ENCODE measurements at regions not wholly inside any gene's neighbourhood (a gene's known extent, or its start where the extent isn't known, plus 50 kb on each side); places are given as distances from the start of the nearest gene placed in this dataset.

GRCh38 chr2:34307636-34308035 is 708.5 kb upstream of the FAM98A start:
- ChIA-PET POLR2A (no interaction called here), CTCF (no interaction called here)
- Mint-ChIP-seq H3K36me3 (no peaks in the 10 kb centered on the region), H3K9me3 (no peaks in the 10 kb centered on the region), H3K27ac (no peak overlapping the region), H3K4me1 (peaks cover 6% of the 10 kb centered on the region), H3K27me3 (ENCODE audit: low read depth) (no peaks in the 10 kb centered on the region), H3K4me3 (no peak overlapping the region)
- no peak for TF ChIP-seq ZNF317 (CRISPR knock-in tag; IDR thresholded peaks at IDR 0.05; ENCODE audit: borderline replicate concordance, low read depth)
- TF ChIP-seq ZNF121 (CRISPR knock-in tag; IDR thresholded peaks at IDR 0.05) = no peak
- TF ChIP-seq PRRX2 (CRISPR knock-in tag; IDR thresholded peaks at IDR 0.05) = no peak
- TF ChIP-seq TCF7 (CRISPR knock-in tag; IDR thresholded peaks at IDR 0.05; ENCODE audit: low read depth) = no peak
- TF ChIP-seq ZNF671 (CRISPR knock-in tag; IDR thresholded peaks at IDR 0.05) = no peak
- no peak for TF ChIP-seq CTCF (IDR thresholded peaks at IDR 0.05)
- no peak for TF ChIP-seq SOX15 (CRISPR knock-in tag; IDR thresholded peaks at IDR 0.05)
- no peak for TF ChIP-seq ZNF416 (CRISPR knock-in tag; IDR thresholded peaks at IDR 0.05)
- TF ChIP-seq JUN (CRISPR knock-in tag; IDR thresholded peaks at IDR 0.05) = no peak
- TF ChIP-seq NFYB (CRISPR knock-in tag; conservative IDR thresholded peaks at IDR 0.05; ENCODE audit: low read depth) = no peak
- no peak for TF ChIP-seq ESRRA (CRISPR knock-in tag; IDR thresholded peaks at IDR 0.05; ENCODE audit: borderline replicate concordance)
- no peak for TF ChIP-seq JAZF1 (CRISPR knock-in tag; IDR thresholded peaks at IDR 0.05)
- no peak for TF ChIP-seq ZSCAN18 (CRISPR knock-in tag; IDR thresholded peaks at IDR 0.05)
- TF ChIP-seq ATF2 (CRISPR knock-in tag; IDR thresholded peaks at IDR 0.05; ENCODE audit: borderline replicate concordance, low read depth) = no peak
- TF ChIP-seq PREB (CRISPR knock-in tag; IDR thresholded peaks at IDR 0.05; ENCODE audit: borderline replicate concordance) = no peak
- no peak for TF ChIP-seq NR2C2 (CRISPR knock-in tag; IDR thresholded peaks at IDR 0.05)
- no peak for TF ChIP-seq USF2 (CRISPR knock-in tag; IDR thresholded peaks at IDR 0.05)
- no peak for TF ChIP-seq USF1 (CRISPR knock-in tag; IDR thresholded peaks at IDR 0.05)
- no peak for TF ChIP-seq SMAD3 (CRISPR knock-in tag; IDR thresholded peaks at IDR 0.05; ENCODE audit: borderline replicate concordance)
- ATAC-seq (no peak), DNase-seq (ENCODE audit: low spot score) (no peak)

GRCh38 chr2:34306745-34307144 is 707.6 kb upstream of the FAM98A start:
- Mint-ChIP-seq H3K27me3 (ENCODE audit: low read depth) (no peaks in the 10 kb centered on the region), H3K9me3 (no peaks in the 10 kb centered on the region), H3K4me3 (no peak overlapping the region), H3K36me3 (no peaks in the 10 kb centered on the region), H3K27ac (no peak overlapping the region), H3K4me1 (peaks cover 6% of the 10 kb centered on the region)
- ChIA-PET CTCF (no interaction called here), POLR2A (no interaction called here)
- no peak for DNase-seq (ENCODE audit: low spot score)
- no peak for ATAC-seq
- TF ChIP-seq ZNF263 (CRISPR knock-in tag; IDR thresholded peaks at IDR 0.05; ENCODE audit: low read depth) (no peak), ZNF532 (CRISPR knock-in tag; IDR thresholded peaks at IDR 0.05; ENCODE audit: borderline replicate concordance) (no peak), ETV6 (CRISPR knock-in tag; IDR thresholded peaks at IDR 0.05) (no peak), NR2C2 (CRISPR knock-in tag; IDR thresholded peaks at IDR 0.05) (no peak), ZNF219 (CRISPR knock-in tag; IDR thresholded peaks at IDR 0.05; ENCODE audit: borderline replicate concordance) (no peak), ZSCAN18 (CRISPR knock-in tag; IDR thresholded peaks at IDR 0.05) (no peak)

Measured in WTC11 (cell line).